GM18907 (cell line): ENCODE measurements at regions not wholly inside any gene's neighbourhood (a gene's known extent, or its start where the extent isn't known, plus 50 kb on each side); places are given as distances from the start of the nearest gene placed in this dataset.
"Not testable (repeated sequence)": the region's sequence is repeated elsewhere in the genome, so short reads cannot be mapped to it uniquely, and the experiment has no call there.

Source experiments
- ATAC-seq: cut with Tn5 transposase; IDR thresholded peaks from one replicate; pipeline ENCODE4 v1.9.1; 2021; ENCODE audit warnings: mild to moderate bottlenecking, moderate library complexity; ENCODE audit not compliant: unreplicated experiment

GRCh38 chr4:27119239-27119638, 258.6 kb downstream of the STIM2 start:
- no peak for ATAC-seq

- ATAC-seq, result no peak
Observed at GRCh38 chr4:27121830-27122229, 261.2 kb downstream of the STIM2 start.

GRCh38 chr4:27123123-27123768, 262.6 kb downstream of the STIM2 start:
- no peak for ATAC-seq

- ATAC-seq, result no peak
Observed at GRCh38 chr4:27123769-27124124, 263.1 kb downstream of the STIM2 start.

- not testable (repeated sequence) for ATAC-seq
Observed at GRCh38 chr4:27126895-27127294, 266.3 kb downstream of the STIM2 start.

GRCh38 chr4:27128443-27128842, 267.8 kb downstream of the STIM2 start:
- no peak for ATAC-seq

- no peak for ATAC-seq
Observed at GRCh38 chr4:27129871-27130366, 269.3 kb downstream of the STIM2 start.

GRCh38 chr4:27132497-27132896, 271.9 kb downstream of the STIM2 start:
- ATAC-seq, result no peak

GRCh38 chr4:27140486-27140885, 279.8 kb downstream of the STIM2 start:
- ATAC-seq, result no peak

GRCh38 chr4:27141530-27141929, 280.9 kb downstream of the STIM2 start:
- no peak for ATAC-seq

GRCh38 chr4:27142841-27143240, 282.2 kb downstream of the STIM2 start:
- ATAC-seq, result no peak

- no peak for ATAC-seq
Observed at GRCh38 chr4:27145597-27145996, 285.0 kb downstream of the STIM2 start.

- no peak for ATAC-seq
Observed at GRCh38 chr4:27148211-27148895, 287.7 kb downstream of the STIM2 start.

GRCh38 chr4:27149541-27150212, 289.0 kb downstream of the STIM2 start:
- no peak for ATAC-seq

- ATAC-seq, result no peak
Observed at GRCh38 chr4:27152703-27153102, 292.1 kb downstream of the STIM2 start.

- ATAC-seq, result no peak
Observed at GRCh38 chr4:27154706-27155105, 294.1 kb downstream of the STIM2 start.

GRCh38 chr4:27161191-27161590, 300.6 kb downstream of the STIM2 start:
- ATAC-seq, result no peak

GRCh38 chr4:27168783-27169182, 308.1 kb downstream of the STIM2 start:
- no peak for ATAC-seq

- ATAC-seq, result no peak
Observed at GRCh38 chr4:27173280-27173679, 312.6 kb downstream of the STIM2 start.

GRCh38 chr4:27176400-27176799, 315.8 kb downstream of the STIM2 start:
- ATAC-seq, result no peak

GRCh38 chr4:27176881-27177280, 316.2 kb downstream of the STIM2 start:
- no peak for ATAC-seq

GRCh38 chr4:27178061-27178460, 317.4 kb downstream of the STIM2 start:
- no peak for ATAC-seq
